GM23338 (cell line): ENCODE measurements at regions not wholly inside any gene's neighbourhood (a gene's known extent, or its start where the extent isn't known, plus 50 kb on each side); places are given as distances from the start of the nearest gene placed in this dataset.

Experiments used
- TF ChIP-seq, protein P1 (sequence below), 2 experiments: fragments of 200-600 bp in 1 of 2; sonication (generic) in 1 of 2; conservative IDR thresholded peaks; 2 replicates each; pipeline versions ENCODE4 v1.5.1 to v1.6.1; 2016 to 2017; ENCODE audit warnings: antibody characterized with exemption in 2 of 2, low read depth in 2 of 2, mild to moderate bottlenecking in 2 of 2, moderate library complexity in 1 of 2

DNA sequence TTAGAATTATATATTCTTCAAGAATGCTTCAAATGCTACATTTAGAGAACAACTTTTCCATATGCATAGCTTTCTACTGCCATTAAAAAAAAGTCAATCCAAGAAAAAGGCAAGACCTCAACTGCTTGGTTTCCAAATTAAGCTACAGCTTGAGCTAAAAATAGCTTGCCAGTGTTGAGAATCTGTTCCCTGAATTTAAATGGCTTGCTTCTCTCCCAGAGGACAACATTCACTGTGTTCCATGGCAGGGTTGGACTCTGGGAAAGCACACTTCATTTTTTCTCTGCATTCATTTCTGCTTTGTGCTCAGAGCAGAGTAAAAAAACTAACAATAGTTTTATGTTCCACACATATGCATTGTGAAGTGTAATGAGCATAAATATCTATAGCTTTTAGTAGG, 50.3 kb upstream of the ACTL6A start (continued):
- TF ChIP-seq, protein P1, sequence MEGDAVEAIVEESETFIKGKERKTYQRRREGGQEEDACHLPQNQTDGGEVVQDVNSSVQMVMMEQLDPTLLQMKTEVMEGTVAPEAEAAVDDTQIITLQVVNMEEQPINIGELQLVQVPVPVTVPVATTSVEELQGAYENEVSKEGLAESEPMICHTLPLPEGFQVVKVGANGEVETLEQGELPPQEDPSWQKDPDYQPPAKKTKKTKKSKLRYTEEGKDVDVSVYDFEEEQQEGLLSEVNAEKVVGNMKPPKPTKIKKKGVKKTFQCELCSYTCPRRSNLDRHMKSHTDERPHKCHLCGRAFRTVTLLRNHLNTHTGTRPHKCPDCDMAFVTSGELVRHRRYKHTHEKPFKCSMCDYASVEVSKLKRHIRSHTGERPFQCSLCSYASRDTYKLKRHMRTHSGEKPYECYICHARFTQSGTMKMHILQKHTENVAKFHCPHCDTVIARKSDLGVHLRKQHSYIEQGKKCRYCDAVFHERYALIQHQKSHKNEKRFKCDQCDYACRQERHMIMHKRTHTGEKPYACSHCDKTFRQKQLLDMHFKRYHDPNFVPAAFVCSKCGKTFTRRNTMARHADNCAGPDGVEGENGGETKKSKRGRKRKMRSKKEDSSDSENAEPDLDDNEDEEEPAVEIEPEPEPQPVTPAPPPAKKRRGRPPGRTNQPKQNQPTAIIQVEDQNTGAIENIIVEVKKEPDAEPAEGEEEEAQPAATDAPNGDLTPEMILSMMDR (conservative IDR thresholded peaks at IDR 0.05; ENCODE audit: low read depth in 2 of 2) = no peak
